ENCODE measurements at regions not wholly inside any gene's neighbourhood (a gene's known extent, or its start where the extent isn't known, plus 50 kb on each side); places are given as distances from the start of the nearest gene placed in this dataset.

DNA sequence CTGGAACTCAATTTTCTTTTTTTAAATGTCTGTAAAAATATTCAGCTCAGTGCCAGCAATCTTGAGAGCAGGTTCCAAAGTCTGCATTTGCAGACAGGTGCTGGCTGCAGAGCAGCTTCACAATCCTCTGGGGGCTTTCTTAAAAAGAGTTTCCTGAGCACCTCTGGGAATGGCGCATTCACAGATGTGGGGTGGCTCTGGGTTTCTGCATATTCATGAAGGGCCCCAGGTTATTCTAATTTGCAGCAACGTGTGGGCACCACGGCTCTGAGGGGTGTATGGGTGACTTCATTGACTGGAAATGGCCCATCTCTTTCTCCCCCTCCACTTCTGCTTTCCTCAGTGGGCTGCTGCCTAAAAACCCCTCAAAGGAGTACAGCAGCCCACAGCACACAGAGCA lies 225.0 kb upstream of the APCDD1 start:
- no peak overlapping the region for H3K27ac ChIP-seq (ENCODE audit: control insufficient read depth, insufficient read depth, low read length)
- H3K9me1 ChIP-seq (ENCODE audit: control insufficient read depth, extremely low read depth, insufficient read depth, low read length): no peaks in the 10 kb centered on the region
- DNase-seq (ENCODE audit: low read depth, low spot score): no peak
- dilution Hi-C loops (cut with MboI; ENCODE audit: extremely low pct_ligation_motif_present, low sequenced_read_pairs): no loop called here
- no peak overlapping the region for H3K9ac ChIP-seq (ENCODE audit: control insufficient read depth, extremely low read depth, insufficient read depth, low read length)
- H3K9me3 ChIP-seq (ENCODE audit: control insufficient read depth, low read depth, low read length): peaks cover 17% of the 10 kb centered on the region
- no peak for FAIRE-seq
- no peak overlapping the region for H2AFZ ChIP-seq (ENCODE audit: control insufficient read depth, low read length)
- no peaks in the 10 kb centered on the region for H4K20me1 ChIP-seq (ENCODE audit: control insufficient read depth, extremely low read depth, insufficient read depth, low read length)
- H3K79me2 ChIP-seq (ENCODE audit: control insufficient read depth, insufficient read depth, low read length): no peaks in the 10 kb centered on the region
- no peaks in the 10 kb centered on the region for H3K27me3 ChIP-seq (ENCODE audit: control insufficient read depth, extremely low read depth, insufficient read depth, low read length)
- H3K4me2 ChIP-seq (ENCODE audit: control insufficient read depth, extremely low read depth, insufficient read depth, low read depth, low read length): no peak overlapping the region
- no peak for TF ChIP-seq EZH2 (IDR thresholded peaks at IDR 0.05; ENCODE audit: low read length)
- TF ChIP-seq, protein P1, sequence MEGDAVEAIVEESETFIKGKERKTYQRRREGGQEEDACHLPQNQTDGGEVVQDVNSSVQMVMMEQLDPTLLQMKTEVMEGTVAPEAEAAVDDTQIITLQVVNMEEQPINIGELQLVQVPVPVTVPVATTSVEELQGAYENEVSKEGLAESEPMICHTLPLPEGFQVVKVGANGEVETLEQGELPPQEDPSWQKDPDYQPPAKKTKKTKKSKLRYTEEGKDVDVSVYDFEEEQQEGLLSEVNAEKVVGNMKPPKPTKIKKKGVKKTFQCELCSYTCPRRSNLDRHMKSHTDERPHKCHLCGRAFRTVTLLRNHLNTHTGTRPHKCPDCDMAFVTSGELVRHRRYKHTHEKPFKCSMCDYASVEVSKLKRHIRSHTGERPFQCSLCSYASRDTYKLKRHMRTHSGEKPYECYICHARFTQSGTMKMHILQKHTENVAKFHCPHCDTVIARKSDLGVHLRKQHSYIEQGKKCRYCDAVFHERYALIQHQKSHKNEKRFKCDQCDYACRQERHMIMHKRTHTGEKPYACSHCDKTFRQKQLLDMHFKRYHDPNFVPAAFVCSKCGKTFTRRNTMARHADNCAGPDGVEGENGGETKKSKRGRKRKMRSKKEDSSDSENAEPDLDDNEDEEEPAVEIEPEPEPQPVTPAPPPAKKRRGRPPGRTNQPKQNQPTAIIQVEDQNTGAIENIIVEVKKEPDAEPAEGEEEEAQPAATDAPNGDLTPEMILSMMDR (optimal IDR thresholded peaks at IDR 0.05 in 1 of 3, IDR thresholded peaks at IDR 0.05 in 1 of 3, conservative IDR thresholded peaks at IDR 0.05 in 1 of 3; ENCODE audit: extremely low read depth in 1 of 3, insufficient read depth in 2 of 3, low read length in 3 of 3): no peak
- H3K36me3 ChIP-seq (ENCODE audit: control insufficient read depth in 2 of 2, extremely low read depth in 1 of 2, insufficient read depth in 2 of 2, low read length in 2 of 2): no peaks in the 10 kb centered on the region
- H3K4me1 ChIP-seq (ENCODE audit: control insufficient read depth, extremely low read depth, insufficient read depth, low read length): peaks cover 5% of the 10 kb centered on the region
- H3K4me3 ChIP-seq (ENCODE audit: control insufficient read depth in 2 of 3, extremely low read depth in 1 of 3, insufficient read depth in 2 of 3, low read depth in 1 of 3, low read length in 3 of 3): no peak overlapping the region

DNA sequence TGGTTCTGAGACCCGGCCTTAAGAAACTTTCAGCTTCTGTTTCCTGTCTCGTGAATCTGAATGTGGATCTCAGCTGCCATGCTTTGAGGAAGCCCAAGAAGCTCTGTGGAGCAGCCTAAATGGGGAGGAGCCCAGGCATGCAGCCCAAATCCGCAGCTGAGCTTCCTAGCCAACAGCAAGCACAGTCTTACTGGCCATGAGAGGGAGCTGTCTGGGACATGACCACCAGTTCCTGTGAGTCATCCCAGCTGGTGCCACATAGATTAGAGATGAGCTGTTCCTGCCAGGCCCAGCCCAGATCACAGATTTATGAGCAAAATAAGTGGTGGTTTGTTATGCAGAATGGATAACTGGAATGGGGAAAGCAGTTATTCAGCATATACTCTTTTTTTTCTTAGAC lies 224.4 kb upstream of the APCDD1 start:
- Histone ChIP-seq H3K9me3 (ENCODE audit: control insufficient read depth, low read depth, low read length) (peaks cover 17% of the 10 kb centered on the region), H2AFZ (ENCODE audit: control insufficient read depth, low read length) (no peak overlapping the region), H3K27me3 (ENCODE audit: control insufficient read depth, extremely low read depth, insufficient read depth, low read length) (no peaks in the 10 kb centered on the region), H3K79me2 (ENCODE audit: control insufficient read depth, insufficient read depth, low read length) (no peaks in the 10 kb centered on the region), H3K4me1 (ENCODE audit: control insufficient read depth, extremely low read depth, insufficient read depth, low read length) (peaks cover 11% of the 10 kb centered on the region), H3K27ac (ENCODE audit: control insufficient read depth, insufficient read depth, low read length) (no peak overlapping the region), H3K9ac (ENCODE audit: control insufficient read depth, extremely low read depth, insufficient read depth, low read length) (no peak overlapping the region), H3K36me3 (ENCODE audit: control insufficient read depth in 2 of 2, extremely low read depth in 1 of 2, insufficient read depth in 2 of 2, low read length in 2 of 2) (no peaks in the 10 kb centered on the region), H3K4me2 (ENCODE audit: control insufficient read depth, extremely low read depth, insufficient read depth, low read depth, low read length) (no peak overlapping the region), H3K4me3 (ENCODE audit: control insufficient read depth in 2 of 3, extremely low read depth in 1 of 3, insufficient read depth in 2 of 3, low read depth in 1 of 3, low read length in 3 of 3) (no peak overlapping the region), H4K20me1 (ENCODE audit: control insufficient read depth, extremely low read depth, insufficient read depth, low read length) (no peaks in the 10 kb centered on the region), H3K9me1 (ENCODE audit: control insufficient read depth, extremely low read depth, insufficient read depth, low read length) (no peaks in the 10 kb centered on the region)
- dilution Hi-C loops (cut with MboI; ENCODE audit: extremely low pct_ligation_motif_present, low sequenced_read_pairs): no loop called here
- peak; percentile 81 for DNase-seq (ENCODE audit: low read depth, low spot score)
- peak; percentile 79 for FAIRE-seq
- TF ChIP-seq, protein P1 (optimal IDR thresholded peaks at IDR 0.05 in 1 of 3, IDR thresholded peaks at IDR 0.05 in 1 of 3, conservative IDR thresholded peaks at IDR 0.05 in 1 of 3; ENCODE audit: extremely low read depth in 1 of 3, insufficient read depth in 2 of 3, low read length in 3 of 3): peak; percentile 70 to 73 (median 70)
- TF ChIP-seq EZH2 (IDR thresholded peaks at IDR 0.05; ENCODE audit: low read length): no peak

Data from keratinocyte (primary cell).